ENCODE measurements at regions not wholly inside any gene's neighbourhood (a gene's known extent, or its start where the extent isn't known, plus 50 kb on each side); places are given as distances from the start of the nearest gene placed in this dataset.

- no peak for DNase-seq (ENCODE audit: low read depth)
- H3K4me3 ChIP-seq (ENCODE audit: low read length): no peak overlapping the region
- TF ChIP-seq, protein P1, sequence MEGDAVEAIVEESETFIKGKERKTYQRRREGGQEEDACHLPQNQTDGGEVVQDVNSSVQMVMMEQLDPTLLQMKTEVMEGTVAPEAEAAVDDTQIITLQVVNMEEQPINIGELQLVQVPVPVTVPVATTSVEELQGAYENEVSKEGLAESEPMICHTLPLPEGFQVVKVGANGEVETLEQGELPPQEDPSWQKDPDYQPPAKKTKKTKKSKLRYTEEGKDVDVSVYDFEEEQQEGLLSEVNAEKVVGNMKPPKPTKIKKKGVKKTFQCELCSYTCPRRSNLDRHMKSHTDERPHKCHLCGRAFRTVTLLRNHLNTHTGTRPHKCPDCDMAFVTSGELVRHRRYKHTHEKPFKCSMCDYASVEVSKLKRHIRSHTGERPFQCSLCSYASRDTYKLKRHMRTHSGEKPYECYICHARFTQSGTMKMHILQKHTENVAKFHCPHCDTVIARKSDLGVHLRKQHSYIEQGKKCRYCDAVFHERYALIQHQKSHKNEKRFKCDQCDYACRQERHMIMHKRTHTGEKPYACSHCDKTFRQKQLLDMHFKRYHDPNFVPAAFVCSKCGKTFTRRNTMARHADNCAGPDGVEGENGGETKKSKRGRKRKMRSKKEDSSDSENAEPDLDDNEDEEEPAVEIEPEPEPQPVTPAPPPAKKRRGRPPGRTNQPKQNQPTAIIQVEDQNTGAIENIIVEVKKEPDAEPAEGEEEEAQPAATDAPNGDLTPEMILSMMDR (IDR thresholded peaks at IDR 0.05; ENCODE audit: insufficient read depth, low read depth, low read length, missing control alignments): no peak
These were observed 69.8 kb downstream of the CD83 start for GRCh38 chr6:14187406-14187805.

DNA sequence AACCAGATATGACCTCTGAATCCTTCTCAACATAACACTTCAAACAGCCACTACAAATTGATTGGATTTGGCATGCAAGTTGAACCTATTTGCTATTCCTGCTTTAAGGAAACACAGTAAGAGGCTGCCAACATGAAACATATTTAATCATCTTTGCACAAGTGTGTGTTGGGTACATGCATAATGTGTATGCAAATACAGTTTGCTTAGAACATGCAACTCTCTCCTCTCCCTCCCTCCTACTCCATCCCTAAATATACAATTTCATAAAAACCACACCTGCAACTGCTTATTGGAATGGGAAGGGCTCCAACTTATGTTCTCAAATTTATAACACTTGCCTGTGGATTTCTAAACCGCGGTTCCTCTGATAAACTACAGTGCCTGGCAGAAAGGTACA is 71.5 kb downstream of the CD83 start:
- TF ChIP-seq, protein P1 (IDR thresholded peaks at IDR 0.05; ENCODE audit: insufficient read depth, low read depth, low read length, missing control alignments): no peak
- no peak for DNase-seq (ENCODE audit: low read depth)
- H3K4me3 ChIP-seq (ENCODE audit: low read length): no peak overlapping the region

- no peak for DNase-seq (ENCODE audit: low read depth)
- no peak overlapping the region for H3K4me3 ChIP-seq (ENCODE audit: low read length)
- TF ChIP-seq, protein P1 (IDR thresholded peaks at IDR 0.05; ENCODE audit: insufficient read depth, low read depth, low read length, missing control alignments): no peak
These were observed 72.8 kb downstream of the CD83 start for GRCh38 chr6:14190191-14190928.

DNA sequence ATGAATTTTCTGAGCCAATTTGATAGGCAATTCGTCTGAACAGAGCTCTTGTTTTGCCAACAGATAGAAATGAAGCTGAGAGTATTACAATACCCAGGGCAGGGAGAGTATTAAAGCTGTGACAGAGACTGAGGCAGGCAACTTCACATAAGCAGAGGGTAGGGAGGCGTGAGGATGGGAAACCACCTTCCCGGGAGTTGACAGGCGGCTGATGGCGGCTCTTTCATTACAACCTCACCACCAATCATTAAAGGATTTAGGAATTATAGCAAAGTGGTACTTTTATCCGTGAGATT is 73.3 kb downstream of the CD83 start:
- TF ChIP-seq, protein P1 (IDR thresholded peaks at IDR 0.05; ENCODE audit: insufficient read depth, low read depth, low read length, missing control alignments): no peak
- no peak for DNase-seq (ENCODE audit: low read depth)
- H3K4me3 ChIP-seq (ENCODE audit: low read length): no peak overlapping the region

GRCh38 chr6:14191761-14192160 is 74.2 kb downstream of the CD83 start:
- H3K4me3 ChIP-seq (ENCODE audit: low read length): no peak overlapping the region
- TF ChIP-seq, protein P1 (IDR thresholded peaks at IDR 0.05; ENCODE audit: insufficient read depth, low read depth, low read length, missing control alignments): no peak
- no peak for DNase-seq (ENCODE audit: low read depth)

- TF ChIP-seq, protein P1 (IDR thresholded peaks at IDR 0.05; ENCODE audit: insufficient read depth, low read depth, low read length, missing control alignments): peak; percentile 37
- peak; percentile 13 for DNase-seq (ENCODE audit: low read depth)
- no peak overlapping the region for H3K4me3 ChIP-seq (ENCODE audit: low read length)
These were observed 74.7 kb downstream of the CD83 start for GRCh38 chr6:14192216-14192788.

DNA sequence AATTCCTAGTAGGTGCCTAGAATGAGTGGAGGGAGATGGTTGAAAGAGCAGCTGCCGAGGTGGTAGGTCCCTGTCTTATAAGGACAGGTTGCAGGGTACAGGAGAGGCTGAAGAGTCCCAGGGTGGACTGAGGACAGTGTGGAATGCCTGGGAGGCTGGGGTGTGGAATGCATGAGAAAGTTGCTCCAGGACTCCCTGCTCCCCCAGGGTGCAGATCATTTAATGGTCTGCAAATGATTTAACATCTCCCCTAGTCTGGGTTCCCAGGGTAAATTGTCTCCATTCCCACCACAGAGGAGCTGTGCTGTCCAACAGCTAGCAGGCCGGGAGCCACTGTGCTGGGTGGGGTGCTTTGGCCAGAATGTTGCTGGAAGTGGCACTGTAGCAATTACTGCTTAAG is 76.0 kb downstream of the CD83 start:
- DNase-seq (ENCODE audit: low read depth): no peak
- H3K4me3 ChIP-seq (ENCODE audit: low read length): no peak overlapping the region
- TF ChIP-seq, protein P1 (IDR thresholded peaks at IDR 0.05; ENCODE audit: insufficient read depth, low read depth, low read length, missing control alignments): no peak
